GM12878 (cell line): ENCODE measurements at regions not wholly inside any gene's neighbourhood (a gene's known extent, or its start where the extent isn't known, plus 50 kb on each side); places are given as distances from the start of the nearest gene placed in this dataset.

Source experiments
- ATAC-seq: fragments of 200-7000 bp; cut with Tn5 transposase; 3 replicates; pipeline ENCODE4 v1.9.1; 2020; ENCODE audit warnings: mild to moderate bottlenecking, moderate library complexity
- BruUV-seq: library from RNA; stranded (reverse); fragments of 400-500 nt; replicated peaks from 2 replicates; lab custom pipeline; 2021; lab: Mats Ljungman, UMichigan
- CTCF ChIA-PET: fragments of 300-600 bp; sonication (Branson Sonifier 250); formaldehyde crosslinking; extraction: SDS; loops from one replicate; lab custom pipeline; 2021; ENCODE audit warnings: inconsistent platforms; lab: Yijun Ruan, JAX
- POLR2A ChIA-PET: fragments of 350-600 bp; formaldehyde crosslinking; extraction: SDS; loops from one replicate; lab custom pipeline; 2021; ENCODE audit warnings: inconsistent platforms; lab: Charles Lee
- RAD21 ChIA-PET: fragments of 300-600 bp; sonication (Branson Sonifier 250); formaldehyde crosslinking; loops from one replicate; lab custom pipeline; 2023; ENCODE audit warnings: antibody characterized with exemption; ENCODE audit not compliant: unreplicated experiment; lab: Charles Lee
- SMC1A ChIA-PET: fragments of 300-600 bp; sonication (Branson Sonifier 250); formaldehyde crosslinking; loops from one replicate; lab custom pipeline; 2023; ENCODE audit not compliant: unreplicated experiment, uncharacterized antibody; lab: Charles Lee
- DNase-seq: peaks from one replicate; pipeline ENCODE4 v3.0.0-alpha.2; 2011; ENCODE audit warnings: low read depth, low spot score
- FAIRE-seq: peaks from 3 replicates; lab custom pipeline; 2011; peaks lifted over from hg19 to GRCh38; lab: Jason Lieb, UNC
- H2AFZ ChIP-seq: 2 replicates; pipeline ENCODE4 v1.6.0; 2011; ENCODE audit warnings: low read depth, low read length, control low read depth; ENCODE audit not compliant: control insufficient read depth
- H3K27ac ChIP-seq: 2 replicates; pipeline ENCODE4 v1.5.1; 2011; ENCODE audit warnings: control low read depth; ENCODE audit not compliant: control insufficient read depth, insufficient read depth
- H3K27me3 ChIP-seq, 2 experiments: replicated peaks in 1 of 2; 2 replicates each; pipeline versions ENCODE4 v1.6.0 to v1.6.1; 2011; ENCODE audit warnings: low read length in 1 of 2; ENCODE audit not compliant: control insufficient read depth in 2 of 2, insufficient read depth in 2 of 2
- H3K36me3 ChIP-seq, 2 experiments: 2 replicates each; pipeline ENCODE4 v1.5.1; 2011; ENCODE audit warnings: low read length in 1 of 2; ENCODE audit not compliant: control insufficient read depth in 2 of 2, insufficient read depth in 2 of 2
- H3K4me1 ChIP-seq: 2 replicates; pipeline ENCODE4 v1.6.1; 2011; ENCODE audit warnings: mild to moderate bottlenecking, low read length, moderate library complexity, mixed read lengths; ENCODE audit not compliant: control insufficient read depth, insufficient read depth
- H3K4me2 ChIP-seq: 2 replicates; pipeline ENCODE4 v1.6.0; 2011; ENCODE audit warnings: control low read depth; ENCODE audit not compliant: control insufficient read depth, insufficient read depth
- H3K4me3 ChIP-seq: fragments of 200-600 bp; sonication (generic); 2 replicates; pipeline ENCODE4 v1.5.1; 2016
- H3K79me2 ChIP-seq: 2 replicates; pipeline ENCODE4 v1.6.0; 2011; ENCODE audit warnings: low read length; ENCODE audit not compliant: control insufficient read depth, insufficient read depth
- H3K9ac ChIP-seq: 2 replicates; pipeline ENCODE4 v1.8.0; 2011; ENCODE audit warnings: low read length, control low read depth, mixed read lengths; ENCODE audit not compliant: control insufficient read depth, insufficient read depth
- H3K9me3 ChIP-seq: replicated peaks from 3 replicates; pipeline ENCODE4 v1.5.1; 2011; ENCODE audit warnings: mild to moderate bottlenecking, low read length; ENCODE audit not compliant: control insufficient read depth, insufficient read depth
- H4K20me1 ChIP-seq: 2 replicates; pipeline ENCODE4 v1.6.0; 2011; ENCODE audit not compliant: control insufficient read depth, insufficient read depth
- IKZF1 ChIP-seq: fragments of 450-650 bp; conservative IDR thresholded peaks from 2 replicates; pipeline ENCODE4 v1.6.1; 2017; ENCODE audit warnings: antibody characterized with exemption, mild to moderate bottlenecking
- MEF2B ChIP-seq: fragments of 450-650 bp; IDR thresholded peaks from 2 replicates; pipeline ENCODE4 v1.6.1; 2018; ENCODE audit warnings: mild to moderate bottlenecking, moderate library complexity; ENCODE audit not compliant: partially characterized antibody, poor library complexity, severe bottlenecking
- NFIC ChIP-seq: IDR thresholded peaks from 2 replicates; pipeline ENCODE4 v1.6.1; 2012; ENCODE audit warnings: low read depth, mild to moderate bottlenecking, inconsistent platforms, low read length, moderate library complexity
- NFYB ChIP-seq: IDR thresholded peaks from 2 replicates; pipeline ENCODE4 v1.6.1; 2011; ENCODE audit warnings: low read depth, mild to moderate bottlenecking, low read length, improper control_type of control experiment, moderate library complexity; ENCODE audit not compliant: insufficient read depth
- STAT3 ChIP-seq: IDR thresholded peaks from 2 replicates; pipeline ENCODE4 v1.6.1; 2011; ENCODE audit warnings: low read depth, low read length, improper control_type of control experiment
- SUZ12 ChIP-seq: fragments of 200-600 bp; sonication (generic); IDR thresholded peaks from one replicate; pipeline ENCODE4 v1.6.1; 2018; ENCODE audit warnings: antibody characterized with exemption, mild to moderate bottlenecking; ENCODE audit not compliant: unreplicated experiment
- TBL1XR1 ChIP-seq: IDR thresholded peaks from 2 replicates; pipeline ENCODE4 v1.6.1; 2012; ENCODE audit warnings: low read depth, low read length, improper control_type of control experiment
- WGBS: methylation state at CpG from one replicate; pipeline ENCODE4 v1.1.6; 2016; ENCODE audit warnings: low lambda C conversion rate; ENCODE audit not compliant: insufficient replicate concordance, insufficient coverage; ENCODE audit errors: missing lambda C conversion rate; 5-methylcytosine and 5-hydroxymethylcytosine counted together
- in situ Hi-C: fragments of 300-500 bp; cut with MboI; formaldehyde crosslinking; loops from 9 replicates; pipeline ENCODE4 v1.14.3; 2018; ENCODE audit warnings: mixed read lengths
- intact Hi-C: fragments of 100-400 bp; cut with micrococcal nuclease; formaldehyde crosslinking; loops from one replicate; pipeline ENCODE4 v1.14.2; 2022; ENCODE audit not compliant: unreplicated experiment
- TF ChIP-seq, protein P1 (sequence below): IDR thresholded peaks from 2 replicates; pipeline ENCODE4 v1.6.1; 2011; ENCODE audit warnings: low read depth, low read length, improper control_type of control experiment, borderline replicate concordance

DNA sequence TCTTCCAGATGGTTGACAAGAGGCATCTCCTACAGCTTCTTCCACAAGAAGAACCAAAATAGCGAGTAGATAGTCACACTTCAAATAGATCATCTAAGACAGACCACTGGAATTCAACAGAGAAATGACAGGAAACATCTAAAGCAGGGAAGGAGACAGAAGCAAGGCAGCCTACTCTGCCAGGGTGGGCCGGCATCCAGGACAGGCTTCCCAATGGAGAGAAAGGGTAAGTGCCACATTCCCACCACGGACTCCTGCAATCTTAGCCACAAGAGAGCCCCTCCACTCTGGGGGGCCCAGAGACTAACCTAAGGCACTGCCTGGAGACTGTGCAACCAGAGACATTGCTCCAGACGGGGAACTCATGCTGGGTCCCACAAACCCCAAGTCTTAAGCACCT, 154.5 kb downstream of the NDUFA12 start:
- DNase-seq (no peak), ATAC-seq (no peak)
- Histone ChIP-seq H3K9ac (no peak overlapping the region), H3K79me2 (peaks cover 92% of the 10 kb centered on the region), H4K20me1 (no peaks in the 10 kb centered on the region), H3K4me2 (no peak overlapping the region), H3K36me3 (no peaks in the 10 kb centered on the region), H3K9me3 (peaks cover 9% of the 10 kb centered on the region; the same call in 2 of the 3 replicates), H3K27ac (no peak overlapping the region), H2AFZ (no peak overlapping the region), H3K27me3 (no peaks in the 10 kb centered on the region)
- ChIA-PET CTCF (interaction anchor here (0.7 to 0.9 kb wide), 2 partner anchors 11 to 479 kb away, joined by 3 read pairs; no protein-coding TSS in a partner anchor), RAD21 (no interaction called here), POLR2A (interaction anchor here (1.1 kb wide), 1 partner anchor 10 kb away, joined by 3 read pairs; no protein-coding TSS in a partner anchor)
- BruUV-seq = no TSS peak
- intact Hi-C loops = no loop called here
- TF ChIP-seq, protein P1, sequence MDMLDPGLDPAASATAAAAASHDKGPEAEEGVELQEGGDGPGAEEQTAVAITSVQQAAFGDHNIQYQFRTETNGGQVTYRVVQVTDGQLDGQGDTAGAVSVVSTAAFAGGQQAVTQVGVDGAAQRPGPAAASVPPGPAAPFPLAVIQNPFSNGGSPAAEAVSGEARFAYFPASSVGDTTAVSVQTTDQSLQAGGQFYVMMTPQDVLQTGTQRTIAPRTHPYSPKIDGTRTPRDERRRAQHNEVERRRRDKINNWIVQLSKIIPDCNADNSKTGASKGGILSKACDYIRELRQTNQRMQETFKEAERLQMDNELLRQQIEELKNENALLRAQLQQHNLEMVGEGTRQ = no peak
- TF ChIP-seq SUZ12 (no peak), NFIC (no peak), NFYB (no peak), MEF2B (no peak), STAT3 (no peak), TBL1XR1 (no peak), IKZF1 (no peak)
- TF ChIP-seq, all 136 proteins: peak for 0
- SMC1A ChIA-PET = interaction anchor here (1.0 to 1.6 kb wide), 2 partner anchors 18 to 21 kb away, joined by 4 to 6 read pairs; no protein-coding TSS in a partner anchor
- in situ Hi-C loops = no loop called here
- H3K4me3 ChIP-seq = no peak overlapping the region
- WGBS = 96% methylated on average over 4 of the region's 4 CpGs
- no peak for FAIRE-seq
- H3K4me1 ChIP-seq = peaks cover 7% of the 10 kb centered on the region
